Astrocyte of the spinal cord (primary cell): ENCODE measurements at regions not wholly inside any gene's neighbourhood (a gene's known extent, or its start where the extent isn't known, plus 50 kb on each side); places are given as distances from the start of the nearest gene placed in this dataset.

Source experiments
- DNase-seq: peaks from one replicate; pipeline ENCODE4 v3.0.0; 2011; ENCODE audit warnings: low read depth, low spot score
- H3K4me3 ChIP-seq: 2 replicates; pipeline ENCODE4 v1.5.1; 2011; ENCODE audit warnings: low read depth, mild to moderate bottlenecking, low read length, moderate library complexity
- in situ Hi-C: cut with HindIII; loops from 2 replicates; pipeline ENCODE4 v1.10.0; 2017; ENCODE audit warnings: low sequenced_read_pairs
- TF ChIP-seq, protein P1 (sequence below): IDR thresholded peaks from 2 replicates; pipeline ENCODE4 v1.5.1; 2012; ENCODE audit warnings: low read depth, mild to moderate bottlenecking, low read length, inconsistent platforms

GRCh38 chr18:29879763-29880162 is 1162.8 kb downstream of the DSC3 start:
- H3K4me3 ChIP-seq: no peak overlapping the region
- in situ Hi-C loops: no loop called here
- TF ChIP-seq, protein P1, sequence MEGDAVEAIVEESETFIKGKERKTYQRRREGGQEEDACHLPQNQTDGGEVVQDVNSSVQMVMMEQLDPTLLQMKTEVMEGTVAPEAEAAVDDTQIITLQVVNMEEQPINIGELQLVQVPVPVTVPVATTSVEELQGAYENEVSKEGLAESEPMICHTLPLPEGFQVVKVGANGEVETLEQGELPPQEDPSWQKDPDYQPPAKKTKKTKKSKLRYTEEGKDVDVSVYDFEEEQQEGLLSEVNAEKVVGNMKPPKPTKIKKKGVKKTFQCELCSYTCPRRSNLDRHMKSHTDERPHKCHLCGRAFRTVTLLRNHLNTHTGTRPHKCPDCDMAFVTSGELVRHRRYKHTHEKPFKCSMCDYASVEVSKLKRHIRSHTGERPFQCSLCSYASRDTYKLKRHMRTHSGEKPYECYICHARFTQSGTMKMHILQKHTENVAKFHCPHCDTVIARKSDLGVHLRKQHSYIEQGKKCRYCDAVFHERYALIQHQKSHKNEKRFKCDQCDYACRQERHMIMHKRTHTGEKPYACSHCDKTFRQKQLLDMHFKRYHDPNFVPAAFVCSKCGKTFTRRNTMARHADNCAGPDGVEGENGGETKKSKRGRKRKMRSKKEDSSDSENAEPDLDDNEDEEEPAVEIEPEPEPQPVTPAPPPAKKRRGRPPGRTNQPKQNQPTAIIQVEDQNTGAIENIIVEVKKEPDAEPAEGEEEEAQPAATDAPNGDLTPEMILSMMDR: no peak
- no peak for DNase-seq

- TF ChIP-seq, protein P1: peak; percentile 55
- H3K4me3 ChIP-seq: no peak overlapping the region
- DNase-seq: peak; percentile 53
- in situ Hi-C loops: no loop called here
Observed at GRCh38 chr18:29874519-29875098, 1167.9 kb downstream of the DSC3 start.

- H3K4me3 ChIP-seq: no peak overlapping the region
- DNase-seq: no peak
- in situ Hi-C loops: no loop called here
- TF ChIP-seq, protein P1: no peak
Observed at GRCh38 chr18:29873211-29873610, 1169.3 kb downstream of the DSC3 start.

- TF ChIP-seq, protein P1: no peak
- no peak for DNase-seq
- H3K4me3 ChIP-seq: no peak overlapping the region
- in situ Hi-C loops: no loop called here
Observed at GRCh38 chr18:29871246-29871645, 1171.3 kb downstream of the DSC3 start.

GRCh38 chr18:29862824-29863223 is 1179.7 kb downstream of the DSC3 start:
- TF ChIP-seq, protein P1: no peak
- H3K4me3 ChIP-seq: no peak overlapping the region
- in situ Hi-C loops: no loop called here
- DNase-seq: no peak

- TF ChIP-seq, protein P1: no peak
- in situ Hi-C loops: no loop called here
- H3K4me3 ChIP-seq: no peak overlapping the region
- no peak for DNase-seq
Observed at GRCh38 chr18:29855637-29856036, 1186.9 kb downstream of the DSC3 start.

DNA sequence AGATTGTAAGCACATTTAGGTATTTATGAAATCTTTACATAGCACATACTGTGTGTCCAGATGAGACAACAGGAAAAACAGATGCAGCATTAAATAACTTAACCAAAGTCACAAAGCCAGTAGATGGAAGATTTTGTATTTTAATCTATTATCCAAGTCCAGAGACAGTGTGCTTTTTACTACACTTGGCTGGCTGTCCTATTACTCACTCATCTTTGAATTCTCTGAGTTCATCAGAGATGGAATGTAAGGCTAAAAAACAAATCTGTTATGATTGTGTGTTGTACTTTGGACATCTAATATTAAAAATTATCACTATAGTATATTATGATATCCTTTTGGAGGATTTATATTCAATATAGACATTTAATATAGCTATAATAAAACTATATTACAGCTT is 1189.4 kb downstream of the DSC3 start:
- in situ Hi-C loops: no loop called here
- no peak overlapping the region for H3K4me3 ChIP-seq
- peak; percentile 14 for DNase-seq
- TF ChIP-seq, protein P1: no peak
